ENCODE measurements at regions not wholly inside any gene's neighbourhood (a gene's known extent, or its start where the extent isn't known, plus 50 kb on each side); places are given as distances from the start of the nearest gene placed in this dataset.

GRCh38 chr2:120873958-120874887 is 138.6 kb downstream of the GLI2 start:
- Histone ChIP-seq H3K4me3 (ENCODE audit: low read depth in 1 of 2, low read length in 1 of 2) (no peak overlapping the region), H3K36me3 (no peaks in the 10 kb centered on the region), H3K4me1 (ENCODE audit: control insufficient read depth in 1 of 2, insufficient read depth in 1 of 2, low read depth in 1 of 2, low read length in 1 of 2) (no peaks in the 10 kb centered on the region), H3K9me3 (no peaks in the 10 kb centered on the region), H3K27ac (no peak overlapping the region), H3K27me3 (peaks cover 12% of the 10 kb centered on the region)
- no peak for TF ChIP-seq CTCF (IDR thresholded peaks at IDR 0.05)

GRCh38 chr2:120874888-120875275 is 139.2 kb downstream of the GLI2 start:
- H3K9me3 ChIP-seq: no peaks in the 10 kb centered on the region
- no peaks in the 10 kb centered on the region for H3K36me3 ChIP-seq
- no peaks in the 10 kb centered on the region for H3K4me1 ChIP-seq (ENCODE audit: control insufficient read depth in 1 of 2, insufficient read depth in 1 of 2, low read depth in 1 of 2, low read length in 1 of 2)
- no peak overlapping the region for H3K4me3 ChIP-seq (ENCODE audit: low read depth in 1 of 2, low read length in 1 of 2)
- H3K27ac ChIP-seq: no peak overlapping the region
- TF ChIP-seq CTCF (IDR thresholded peaks at IDR 0.05): no peak
- H3K27me3 ChIP-seq: peaks cover 11% of the 10 kb centered on the region

GRCh38 chr2:120875431-120875830 is 139.8 kb downstream of the GLI2 start:
- TF ChIP-seq CTCF (IDR thresholded peaks at IDR 0.05): no peak
- Histone ChIP-seq H3K9me3 (no peaks in the 10 kb centered on the region), H3K36me3 (no peaks in the 10 kb centered on the region), H3K4me1 (ENCODE audit: control insufficient read depth in 1 of 2, insufficient read depth in 1 of 2, low read depth in 1 of 2, low read length in 1 of 2) (no peaks in the 10 kb centered on the region), H3K27ac (no peak overlapping the region), H3K4me3 (ENCODE audit: low read depth in 1 of 2, low read length in 1 of 2) (no peak overlapping the region), H3K27me3 (peaks cover 11% of the 10 kb centered on the region)

- Histone ChIP-seq H3K27ac (no peak overlapping the region), H3K36me3 (no peaks in the 10 kb centered on the region), H3K4me1 (ENCODE audit: control insufficient read depth in 1 of 2, insufficient read depth in 1 of 2, low read depth in 1 of 2, low read length in 1 of 2) (no peaks in the 10 kb centered on the region), H3K4me3 (ENCODE audit: low read depth in 1 of 2, low read length in 1 of 2) (no peak overlapping the region), H3K9me3 (no peaks in the 10 kb centered on the region), H3K27me3 (peaks cover 12% of the 10 kb centered on the region)
- TF ChIP-seq CTCF (IDR thresholded peaks at IDR 0.05): no peak
Measured at GRCh38 chr2:120876526-120877280, 141.0 kb downstream of the GLI2 start.

- Histone ChIP-seq H3K27me3 (peaks cover 12% of the 10 kb centered on the region), H3K36me3 (no peaks in the 10 kb centered on the region), H3K4me3 (ENCODE audit: low read depth in 1 of 2, low read length in 1 of 2) (no peak overlapping the region), H3K27ac (no peak overlapping the region), H3K4me1 (ENCODE audit: control insufficient read depth in 1 of 2, insufficient read depth in 1 of 2, low read depth in 1 of 2, low read length in 1 of 2) (no peaks in the 10 kb centered on the region), H3K9me3 (no peaks in the 10 kb centered on the region)
- no peak for TF ChIP-seq CTCF (IDR thresholded peaks at IDR 0.05)
Measured at GRCh38 chr2:120877409-120877808, 141.7 kb downstream of the GLI2 start.
